ENCODE measurements at regions not wholly inside any gene's neighbourhood (a gene's known extent, or its start where the extent isn't known, plus 50 kb on each side); places are given as distances from the start of the nearest gene placed in this dataset.

- Histone ChIP-seq H3K4me1 (ENCODE audit: control insufficient read depth, insufficient read depth, low read length) (no peaks in the 10 kb centered on the region), H2AFZ (ENCODE audit: control insufficient read depth, low read depth, low read length) (no peak overlapping the region), H3K27me3 (replicated peaks in 1 of 2; ENCODE audit: control insufficient read depth in 2 of 2, insufficient read depth in 2 of 2, low read length in 1 of 2) (no peaks in the 10 kb centered on the region), H3K36me3 (ENCODE audit: control insufficient read depth in 2 of 2, insufficient read depth in 2 of 2, low read length in 1 of 2) (no peaks in the 10 kb centered on the region), H3K27ac (ENCODE audit: control insufficient read depth, insufficient read depth) (no peak overlapping the region), H3K9me3 (replicated peaks; ENCODE audit: control insufficient read depth, insufficient read depth, low read length) (no peaks in the 10 kb centered on the region), H3K79me2 (ENCODE audit: control insufficient read depth, insufficient read depth, low read length) (no peaks in the 10 kb centered on the region), H4K20me1 (ENCODE audit: control insufficient read depth, insufficient read depth) (no peaks in the 10 kb centered on the region), H3K4me3 (no peak overlapping the region), H3K4me2 (ENCODE audit: control insufficient read depth, insufficient read depth) (no peak overlapping the region), H3K9ac (ENCODE audit: control insufficient read depth, insufficient read depth, low read length) (no peak overlapping the region)
- ChIA-PET CTCF (no interaction called here), SMC1A (ENCODE audit: uncharacterized antibody, unreplicated experiment) (no interaction called here), POLR2A (no interaction called here), RAD21 (ENCODE audit: unreplicated experiment) (no interaction called here)
- ATAC-seq (no peak), DNase-seq (ENCODE audit: low read depth, low spot score) (no peak), FAIRE-seq (no peak)
- intact Hi-C loops (cut with micrococcal nuclease; ENCODE audit: unreplicated experiment) (no loop called here), in situ Hi-C loops (cut with MboI) (no loop called here)
- no peak for TF ChIP-seq MTA3 (IDR thresholded peaks at IDR 0.05; ENCODE audit: borderline replicate concordance, low read length)
- no peak for TF ChIP-seq EZH2 (IDR thresholded peaks at IDR 0.05; ENCODE audit: borderline replicate concordance, control insufficient read depth, low read depth, low read length)
- no peak for TF ChIP-seq USF1 (IDR thresholded peaks at IDR 0.05; ENCODE audit: borderline replicate concordance, extremely low read length, insufficient read depth, low read depth, low read length)
- TF ChIP-seq E4F1 (IDR thresholded peaks at IDR 0.05; ENCODE audit: borderline replicate concordance, partially characterized antibody), result no peak
- TF ChIP-seq YBX1 (IDR thresholded peaks at IDR 0.05), result no peak
- no peak for TF ChIP-seq RELB (IDR thresholded peaks at IDR 0.05; ENCODE audit: low read depth)
- TF ChIP-seq MLLT1 (IDR thresholded peaks at IDR 0.05), result no peak
- no peak for TF ChIP-seq ZNF592 (IDR thresholded peaks at IDR 0.05)
- no TSS peak for BruUV-seq (replicated peaks)
- 61% methylated on average over 4 of the region's 4 CpGs for whole genome bisulfite sequencing (ENCODE audit: insufficient coverage, insufficient replicate concordance, low lambda C conversion rate, missing lambda C conversion rate)
These were observed 1246.1 kb upstream of the TENM4 start for GRCh38 chr11:80686889-80687288.
